Astrocyte (in vitro differentiated cells and primary cell): ENCODE measurements at regions not wholly inside any gene's neighbourhood (a gene's known extent, or its start where the extent isn't known, plus 50 kb on each side); places are given as distances from the start of the nearest gene placed in this dataset.
A peak's percentile ranks its signal among the peaks of the same experiment; 100 is the strongest.

ENCODE experiments used
- DNase-seq: peaks from one replicate; pipeline ENCODE4 v3.0.0-alpha.2; 2010; ENCODE audit warnings: low read depth
- FAIRE-seq: peaks from 2 replicates; lab custom pipeline; 2011; peaks lifted over from hg19 to GRCh38; lab: Jason Lieb, UNC
- H2AFZ ChIP-seq: 2 replicates; pipeline ENCODE4 v1.6.0; 2012; ENCODE audit warnings: low read depth, low read length, inconsistent platforms
- H3K27ac ChIP-seq: 2 replicates; pipeline ENCODE4 v1.5.1; 2011; ENCODE audit warnings: low read depth, low read length, inconsistent platforms
- H3K27me3 ChIP-seq: 2 replicates; pipeline ENCODE4 v1.6.0; 2011; ENCODE audit warnings: low read length, inconsistent platforms; ENCODE audit not compliant: insufficient read depth
- H3K36me3 ChIP-seq: 2 replicates; pipeline ENCODE4 v1.5.1; 2011; ENCODE audit warnings: low read length, inconsistent platforms; ENCODE audit not compliant: insufficient read depth
- H3K4me1 ChIP-seq: 2 replicates; pipeline ENCODE4 v1.5.1; 2011; ENCODE audit warnings: low read length, inconsistent platforms; ENCODE audit not compliant: insufficient read depth
- H3K4me2 ChIP-seq: 2 replicates; pipeline ENCODE4 v1.6.0; 2012; ENCODE audit warnings: low read length, inconsistent platforms
- H3K4me3 ChIP-seq: 2 replicates; pipeline ENCODE4 v1.5.1; 2011; ENCODE audit warnings: low read depth, mild to moderate bottlenecking, low read length, inconsistent platforms; ENCODE audit not compliant: insufficient read depth
- H3K79me2 ChIP-seq: 2 replicates; pipeline ENCODE4 v1.6.0; 2012; ENCODE audit warnings: mild to moderate bottlenecking, low read length, inconsistent platforms; ENCODE audit not compliant: insufficient read depth
- H3K9ac ChIP-seq: 2 replicates; pipeline ENCODE4 v1.6.0; 2012; ENCODE audit warnings: mild to moderate bottlenecking, low read length, inconsistent platforms
- H3K9me3 ChIP-seq: 2 replicates; pipeline ENCODE4 v1.5.1; 2012; ENCODE audit warnings: low read depth, mild to moderate bottlenecking, low read length, inconsistent platforms; ENCODE audit not compliant: insufficient read depth
- H4K20me1 ChIP-seq: 2 replicates; pipeline ENCODE4 v1.6.0; 2012; ENCODE audit warnings: low read length, inconsistent platforms; ENCODE audit not compliant: insufficient read depth
- H3K27ac Mint-ChIP-seq: one replicate; pipeline ENCODE4 v1.8.0; 2021; ENCODE audit warnings: mild to moderate bottlenecking, mixed read lengths; ENCODE audit not compliant: unreplicated experiment
- H3K27me3 Mint-ChIP-seq: one replicate; pipeline ENCODE4 v1.8.0; 2021; ENCODE audit warnings: low read depth, mixed read lengths; ENCODE audit not compliant: unreplicated experiment
- H3K36me3 Mint-ChIP-seq: one replicate; pipeline ENCODE4 v1.8.0; 2021; ENCODE audit warnings: low read depth, mixed read lengths; ENCODE audit not compliant: unreplicated experiment
- H3K4me1 Mint-ChIP-seq: one replicate; pipeline ENCODE4 v1.8.0; 2021; ENCODE audit warnings: low read depth, mixed read lengths; ENCODE audit not compliant: unreplicated experiment
- H3K4me3 Mint-ChIP-seq: one replicate; pipeline ENCODE4 v1.8.0; 2021; ENCODE audit warnings: mild to moderate bottlenecking, moderate library complexity, mixed read lengths; ENCODE audit not compliant: unreplicated experiment
- H3K9me3 Mint-ChIP-seq: one replicate; pipeline ENCODE4 v1.8.0; 2021; ENCODE audit warnings: mild to moderate bottlenecking, mixed read lengths; ENCODE audit not compliant: unreplicated experiment
- CTCF ChIP-seq: IDR thresholded peaks from 2 replicates; pipeline ENCODE4 v1.5.1; 2011; ENCODE audit warnings: low read depth, mild to moderate bottlenecking, inconsistent platforms, low read length, moderate library complexity; ENCODE audit not compliant: insufficient read depth
- EZH2 ChIP-seq: IDR thresholded peaks from 2 replicates; pipeline ENCODE4 v1.6.1; 2012; ENCODE audit warnings: mild to moderate bottlenecking, low read length, inconsistent platforms; ENCODE audit not compliant: insufficient read depth

- FAIRE-seq = no peak
- TF ChIP-seq EZH2 (no peak), CTCF (no peak)
- no peaks in the 10 kb centered on the region for H3K36me3 Mint-ChIP-seq
Measured at GRCh38 chr12:105803292-105803691, 335.5 kb downstream of the NUAK1 start.

GRCh38 chr12:105804591-105805265 is 334.0 kb downstream of the NUAK1 start:
- Histone ChIP-seq H3K4me1 (no peaks in the 10 kb centered on the region), H3K79me2 (no peaks in the 10 kb centered on the region), H3K9ac (no peak overlapping the region), H3K36me3 (no peaks in the 10 kb centered on the region), H3K4me2 (no peak overlapping the region), H3K4me3 (no peak overlapping the region), H3K27me3 (no peaks in the 10 kb centered on the region), H4K20me1 (no peaks in the 10 kb centered on the region), H3K9me3 (no peaks in the 10 kb centered on the region), H2AFZ (no peak overlapping the region), H3K27ac (no peak overlapping the region)
- Mint-ChIP-seq H3K27me3 (peaks cover 7% of the 10 kb centered on the region), H3K9me3 (no peaks in the 10 kb centered on the region), H3K27ac (no peak overlapping the region), H3K4me1 (no peaks in the 10 kb centered on the region), H3K4me3 (no peak overlapping the region), H3K36me3 (no peaks in the 10 kb centered on the region)
- TF ChIP-seq EZH2 (no peak), CTCF (no peak)
- FAIRE-seq (no peak), DNase-seq (no peak)

More at GRCh38 chr12:105803292-105803691, 335.5 kb downstream of the NUAK1 start:
- Histone ChIP-seq H3K4me3 (no peak overlapping the region), H3K9me3 (no peaks in the 10 kb centered on the region), H3K4me1 (no peaks in the 10 kb centered on the region), H3K79me2 (no peaks in the 10 kb centered on the region), H3K9ac (no peak overlapping the region), H3K36me3 (no peaks in the 10 kb centered on the region), H4K20me1 (no peaks in the 10 kb centered on the region), H3K27ac (no peak overlapping the region), H3K4me2 (no peak overlapping the region), H3K27me3 (no peaks in the 10 kb centered on the region), H2AFZ (no peak overlapping the region)
- Mint-ChIP-seq H3K4me3 (no peak overlapping the region), H3K27me3 (peaks cover 7% of the 10 kb centered on the region), H3K9me3 (peaks cover 4% of the 10 kb centered on the region), H3K27ac (no peak overlapping the region), H3K4me1 (no peaks in the 10 kb centered on the region)
- DNase-seq = peak; percentile 18

- Mint-ChIP-seq H3K4me3 (no peak overlapping the region), H3K9me3 (no peaks in the 10 kb centered on the region), H3K27me3 (peaks cover 5% of the 10 kb centered on the region), H3K27ac (no peak overlapping the region), H3K4me1 (no peaks in the 10 kb centered on the region), H3K36me3 (no peaks in the 10 kb centered on the region)
- FAIRE-seq (peak; percentile 9), DNase-seq (no peak)
- Histone ChIP-seq H3K36me3 (no peaks in the 10 kb centered on the region), H4K20me1 (no peaks in the 10 kb centered on the region), H3K27me3 (no peaks in the 10 kb centered on the region), H3K9ac (no peak overlapping the region), H3K27ac (no peak overlapping the region), H3K4me2 (no peak overlapping the region), H3K79me2 (no peaks in the 10 kb centered on the region), H2AFZ (no peak overlapping the region), H3K4me3 (no peak overlapping the region), H3K9me3 (no peaks in the 10 kb centered on the region), H3K4me1 (no peaks in the 10 kb centered on the region)
- TF ChIP-seq CTCF (no peak), EZH2 (no peak)
Measured at GRCh38 chr12:105805730-105806399, 332.9 kb downstream of the NUAK1 start.
